ENCODE measurements at regions not wholly inside any gene's neighbourhood (a gene's known extent, or its start where the extent isn't known, plus 50 kb on each side); places are given as distances from the start of the nearest gene placed in this dataset.

DNA sequence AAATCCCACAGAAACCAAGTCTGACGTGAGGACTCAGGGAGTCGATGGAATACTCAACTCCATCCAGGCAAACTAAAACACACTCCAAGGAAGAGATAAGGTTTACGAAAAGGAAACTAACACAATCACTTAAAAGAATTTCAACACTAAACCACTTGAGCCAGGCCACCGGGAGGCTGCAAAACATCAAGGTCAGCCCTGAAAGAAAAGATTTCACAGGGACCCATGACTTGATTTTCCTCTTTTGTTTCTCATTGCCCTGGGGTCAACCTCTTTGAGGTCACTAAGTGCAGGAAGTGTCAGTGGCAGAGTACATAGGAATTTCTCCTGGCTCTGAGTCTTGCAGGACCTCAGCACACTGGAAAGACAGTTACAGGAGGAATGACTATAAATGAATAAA, 77.8 kb upstream of the TARS1 start:
- TF ChIP-seq POLR2A (IDR thresholded peaks at IDR 0.05; ENCODE audit: low read depth, low read length) (no peak), TAF1 (IDR thresholded peaks at IDR 0.05; ENCODE audit: borderline replicate concordance, low read depth, low read length) (no peak)
